ENCODE measurements at regions not wholly inside any gene's neighbourhood (a gene's known extent, or its start where the extent isn't known, plus 50 kb on each side); places are given as distances from the start of the nearest gene placed in this dataset.

DNA sequence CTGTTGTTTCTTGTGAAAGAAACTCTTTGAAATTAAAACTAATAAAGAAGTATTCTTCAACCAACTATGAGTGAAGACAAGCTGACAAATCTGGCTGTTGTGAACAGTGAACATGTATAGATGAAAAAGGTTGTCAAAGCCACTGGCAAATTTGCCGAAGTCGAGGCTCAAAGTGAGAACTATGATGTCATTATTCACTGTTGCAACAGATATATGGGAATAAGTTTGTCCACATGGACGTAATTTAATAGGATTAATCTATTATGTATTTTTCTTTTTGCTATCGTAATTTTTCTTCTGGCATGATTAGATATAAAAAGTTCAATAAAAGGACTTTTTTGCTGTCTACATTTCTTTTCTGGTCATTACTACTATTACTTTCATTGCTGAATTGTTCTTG lies 223.2 kb upstream of the ZNF507 start:
- DNase-seq (ENCODE audit: low read depth): no peak
- H3K4me3 ChIP-seq (ENCODE audit: low read depth, low read length): no peak overlapping the region
- TF ChIP-seq, protein P1, sequence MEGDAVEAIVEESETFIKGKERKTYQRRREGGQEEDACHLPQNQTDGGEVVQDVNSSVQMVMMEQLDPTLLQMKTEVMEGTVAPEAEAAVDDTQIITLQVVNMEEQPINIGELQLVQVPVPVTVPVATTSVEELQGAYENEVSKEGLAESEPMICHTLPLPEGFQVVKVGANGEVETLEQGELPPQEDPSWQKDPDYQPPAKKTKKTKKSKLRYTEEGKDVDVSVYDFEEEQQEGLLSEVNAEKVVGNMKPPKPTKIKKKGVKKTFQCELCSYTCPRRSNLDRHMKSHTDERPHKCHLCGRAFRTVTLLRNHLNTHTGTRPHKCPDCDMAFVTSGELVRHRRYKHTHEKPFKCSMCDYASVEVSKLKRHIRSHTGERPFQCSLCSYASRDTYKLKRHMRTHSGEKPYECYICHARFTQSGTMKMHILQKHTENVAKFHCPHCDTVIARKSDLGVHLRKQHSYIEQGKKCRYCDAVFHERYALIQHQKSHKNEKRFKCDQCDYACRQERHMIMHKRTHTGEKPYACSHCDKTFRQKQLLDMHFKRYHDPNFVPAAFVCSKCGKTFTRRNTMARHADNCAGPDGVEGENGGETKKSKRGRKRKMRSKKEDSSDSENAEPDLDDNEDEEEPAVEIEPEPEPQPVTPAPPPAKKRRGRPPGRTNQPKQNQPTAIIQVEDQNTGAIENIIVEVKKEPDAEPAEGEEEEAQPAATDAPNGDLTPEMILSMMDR (IDR thresholded peaks at IDR 0.05; ENCODE audit: insufficient read depth, low read depth, low read length): no peak

DNA sequence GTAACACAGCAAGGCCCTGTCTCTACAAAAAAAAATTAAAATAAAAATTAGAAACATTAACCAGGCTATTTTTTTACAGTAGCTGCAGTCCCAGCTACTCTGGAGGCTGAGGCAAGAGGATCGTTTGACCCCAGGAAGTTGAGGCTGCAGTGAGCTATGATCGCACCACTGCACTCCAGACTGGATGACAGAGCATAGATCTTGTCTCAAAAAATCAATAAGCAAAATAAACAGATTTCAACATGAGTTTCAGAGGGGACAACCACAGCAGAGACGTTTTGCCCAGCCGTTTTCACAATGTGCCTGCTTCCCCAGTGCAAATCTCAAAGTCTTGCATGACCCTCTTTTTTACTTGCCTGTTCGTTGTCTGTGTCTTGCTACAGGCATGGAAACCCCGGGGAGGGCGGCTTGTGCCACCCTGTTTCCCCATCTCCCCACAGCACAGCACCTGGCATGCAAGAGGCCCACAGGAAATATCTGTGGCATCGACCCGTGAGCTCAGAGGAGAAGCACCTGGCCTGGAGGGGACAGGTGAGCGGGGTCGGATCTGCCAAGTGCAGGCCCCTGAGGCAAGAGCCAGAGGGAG lies 222.0 kb upstream of the ZNF507 start:
- TF ChIP-seq, protein P1 (IDR thresholded peaks at IDR 0.05; ENCODE audit: insufficient read depth, low read depth, low read length): no peak
- no peak overlapping the region for H3K4me3 ChIP-seq (ENCODE audit: low read depth, low read length)
- no peak for DNase-seq (ENCODE audit: low read depth)

DNA sequence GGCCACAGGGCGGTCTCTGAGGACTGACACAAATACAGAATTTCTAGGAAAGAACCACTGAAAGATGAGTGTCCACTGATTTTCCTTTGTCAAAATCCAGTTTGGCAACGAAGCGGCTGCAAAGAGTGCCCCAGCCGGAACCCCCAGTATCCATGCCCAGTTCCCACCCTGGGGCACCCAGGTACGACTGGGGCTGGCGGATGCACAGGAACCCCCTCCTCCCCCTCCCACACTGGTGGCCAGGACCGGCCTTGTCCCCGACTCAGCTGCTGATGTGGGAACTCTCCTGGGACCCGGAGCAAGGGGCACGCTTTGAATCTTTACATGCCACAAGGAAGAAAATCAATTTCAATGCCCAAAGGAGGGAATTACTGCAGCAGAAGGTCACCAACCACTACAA lies 220.8 kb upstream of the ZNF507 start:
- H3K4me3 ChIP-seq (ENCODE audit: low read depth, low read length): no peak overlapping the region
- no peak for DNase-seq (ENCODE audit: low read depth)
- TF ChIP-seq, protein P1 (IDR thresholded peaks at IDR 0.05; ENCODE audit: insufficient read depth, low read depth, low read length): no peak

DNA sequence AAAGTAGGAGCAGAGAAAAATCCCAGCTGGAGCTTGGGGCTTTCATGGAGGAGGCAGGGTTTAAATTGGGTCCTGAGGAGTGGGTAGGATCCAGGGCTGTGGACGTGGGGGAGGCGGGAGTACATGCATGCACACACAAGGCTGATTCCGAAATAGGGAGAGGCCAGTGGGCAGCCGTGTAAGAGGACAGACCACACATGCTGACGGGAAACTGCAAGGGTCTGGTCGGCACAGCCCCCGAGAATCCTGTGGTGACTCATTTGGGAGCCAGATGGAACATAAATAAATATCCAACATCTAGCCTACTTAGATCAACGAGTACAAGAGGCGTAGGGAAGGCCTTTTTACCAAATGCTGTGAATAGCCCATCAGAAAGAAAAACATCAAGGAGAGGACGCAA lies 216.3 kb upstream of the ZNF507 start:
- DNase-seq (ENCODE audit: low read depth): no peak
- H3K4me3 ChIP-seq (ENCODE audit: low read depth, low read length): no peak overlapping the region
- TF ChIP-seq, protein P1 (IDR thresholded peaks at IDR 0.05; ENCODE audit: insufficient read depth, low read depth, low read length): no peak

DNA sequence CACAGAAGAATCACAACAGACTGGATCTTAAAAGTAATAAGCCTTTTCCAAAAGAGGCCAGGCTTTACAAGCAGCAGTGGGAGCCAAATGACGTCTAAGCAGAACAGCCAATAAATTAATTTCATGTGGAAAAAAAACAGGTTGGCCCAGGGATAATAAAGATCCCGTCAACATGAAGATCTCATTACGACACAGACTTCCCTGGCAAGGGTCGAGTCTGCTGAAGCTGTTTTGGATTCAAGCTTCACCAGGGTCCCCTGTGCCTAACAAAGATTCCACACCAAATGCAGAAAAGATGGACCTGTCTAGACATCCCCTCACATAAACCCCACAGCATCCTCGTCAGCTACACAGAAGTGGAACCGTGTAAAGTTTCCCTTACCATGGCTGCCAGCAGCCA lies 215.1 kb upstream of the ZNF507 start:
- no peak overlapping the region for H3K4me3 ChIP-seq (ENCODE audit: low read depth, low read length)
- no peak for DNase-seq (ENCODE audit: low read depth)
- TF ChIP-seq, protein P1 (IDR thresholded peaks at IDR 0.05; ENCODE audit: insufficient read depth, low read depth, low read length): no peak

GRCh38 chr19:32131005-32131404 lies 214.4 kb upstream of the ZNF507 start:
- no peak for DNase-seq (ENCODE audit: low read depth)
- TF ChIP-seq, protein P1 (IDR thresholded peaks at IDR 0.05; ENCODE audit: insufficient read depth, low read depth, low read length): no peak
- H3K4me3 ChIP-seq (ENCODE audit: low read depth, low read length): no peak overlapping the region

- DNase-seq (ENCODE audit: low read depth): no peak
- H3K4me3 ChIP-seq (ENCODE audit: low read depth, low read length): no peak overlapping the region
- TF ChIP-seq, protein P1 (IDR thresholded peaks at IDR 0.05; ENCODE audit: insufficient read depth, low read depth, low read length): no peak
Observed at GRCh38 chr19:32138416-32138815, 207.0 kb upstream of the ZNF507 start.
